GM12878 (cell line): ENCODE measurements at regions not wholly inside any gene's neighbourhood (a gene's known extent, or its start where the extent isn't known, plus 50 kb on each side); places are given as distances from the start of the nearest gene placed in this dataset.

Experiments used
- ATAC-seq: fragments of 200-7000 bp; cut with Tn5 transposase; 3 replicates; pipeline ENCODE4 v1.9.1; 2020; ENCODE audit warnings: mild to moderate bottlenecking, moderate library complexity
- BruUV-seq: library from RNA; stranded (reverse); fragments of 400-500 nt; replicated peaks from 2 replicates; lab custom pipeline; 2021; lab: Mats Ljungman, UMichigan
- CTCF ChIA-PET: fragments of 300-600 bp; sonication (Branson Sonifier 250); formaldehyde crosslinking; extraction: SDS; loops from one replicate; lab custom pipeline; 2021; ENCODE audit warnings: inconsistent platforms; lab: Yijun Ruan, JAX
- POLR2A ChIA-PET: fragments of 350-600 bp; formaldehyde crosslinking; extraction: SDS; loops from one replicate; lab custom pipeline; 2021; ENCODE audit warnings: inconsistent platforms; lab: Charles Lee
- RAD21 ChIA-PET: fragments of 300-600 bp; sonication (Branson Sonifier 250); formaldehyde crosslinking; loops from one replicate; lab custom pipeline; 2023; ENCODE audit warnings: antibody characterized with exemption; ENCODE audit not compliant: unreplicated experiment; lab: Charles Lee
- SMC1A ChIA-PET: fragments of 300-600 bp; sonication (Branson Sonifier 250); formaldehyde crosslinking; loops from one replicate; lab custom pipeline; 2023; ENCODE audit not compliant: unreplicated experiment, uncharacterized antibody; lab: Charles Lee
- DNase-seq: peaks from one replicate; pipeline ENCODE4 v3.0.0-alpha.2; 2011; ENCODE audit warnings: low read depth, low spot score
- FAIRE-seq: peaks from 3 replicates; lab custom pipeline; 2011; peaks lifted over from hg19 to GRCh38; lab: Jason Lieb, UNC
- H2AFZ ChIP-seq: 2 replicates; pipeline ENCODE4 v1.6.0; 2011; ENCODE audit warnings: low read depth, low read length, control low read depth; ENCODE audit not compliant: control insufficient read depth
- H3K27ac ChIP-seq: 2 replicates; pipeline ENCODE4 v1.5.1; 2011; ENCODE audit warnings: control low read depth; ENCODE audit not compliant: control insufficient read depth, insufficient read depth
- H3K27me3 ChIP-seq, 2 experiments: replicated peaks in 1 of 2; 2 replicates each; pipeline versions ENCODE4 v1.6.0 to v1.6.1; 2011; ENCODE audit warnings: low read length in 1 of 2; ENCODE audit not compliant: control insufficient read depth in 2 of 2, insufficient read depth in 2 of 2
- H3K36me3 ChIP-seq, 2 experiments: 2 replicates each; pipeline ENCODE4 v1.5.1; 2011; ENCODE audit warnings: low read length in 1 of 2; ENCODE audit not compliant: control insufficient read depth in 2 of 2, insufficient read depth in 2 of 2
- H3K4me1 ChIP-seq: 2 replicates; pipeline ENCODE4 v1.6.1; 2011; ENCODE audit warnings: mild to moderate bottlenecking, low read length, moderate library complexity, mixed read lengths; ENCODE audit not compliant: control insufficient read depth, insufficient read depth
- H3K4me2 ChIP-seq: 2 replicates; pipeline ENCODE4 v1.6.0; 2011; ENCODE audit warnings: control low read depth; ENCODE audit not compliant: control insufficient read depth, insufficient read depth
- H3K4me3 ChIP-seq: fragments of 200-600 bp; sonication (generic); 2 replicates; pipeline ENCODE4 v1.5.1; 2016
- H3K79me2 ChIP-seq: 2 replicates; pipeline ENCODE4 v1.6.0; 2011; ENCODE audit warnings: low read length; ENCODE audit not compliant: control insufficient read depth, insufficient read depth
- H3K9ac ChIP-seq: 2 replicates; pipeline ENCODE4 v1.8.0; 2011; ENCODE audit warnings: low read length, control low read depth, mixed read lengths; ENCODE audit not compliant: control insufficient read depth, insufficient read depth
- H3K9me3 ChIP-seq: replicated peaks from 3 replicates; pipeline ENCODE4 v1.5.1; 2011; ENCODE audit warnings: mild to moderate bottlenecking, low read length; ENCODE audit not compliant: control insufficient read depth, insufficient read depth
- H4K20me1 ChIP-seq: 2 replicates; pipeline ENCODE4 v1.6.0; 2011; ENCODE audit not compliant: control insufficient read depth, insufficient read depth
- BCL11A ChIP-seq: IDR thresholded peaks from 2 replicates; pipeline ENCODE4 v1.6.1; 2011; ENCODE audit warnings: low read depth, low read length
- FOXM1 ChIP-seq: IDR thresholded peaks from 2 replicates; pipeline ENCODE4 v1.6.1; 2012; ENCODE audit warnings: low read depth, mild to moderate bottlenecking, inconsistent platforms, low read length, moderate library complexity
- HDGF ChIP-seq: fragments of 450-650 bp; IDR thresholded peaks from 2 replicates; pipeline ENCODE4 v1.6.1; 2016; ENCODE audit warnings: antibody characterized with exemption
- JUND ChIP-seq: IDR thresholded peaks from 2 replicates; pipeline ENCODE4 v1.6.1; 2012; ENCODE audit warnings: low read depth, mild to moderate bottlenecking, low read length, improper control_type of control experiment, moderate library complexity
- KLF5 ChIP-seq: fragments of 450-650 bp; IDR thresholded peaks from 2 replicates; pipeline ENCODE4 v1.6.1; 2014; ENCODE audit warnings: mild to moderate bottlenecking; ENCODE audit not compliant: partially characterized antibody
- NFXL1 ChIP-seq: fragments of 450-650 bp; IDR thresholded peaks from 2 replicates; pipeline ENCODE4 v1.6.1; 2017; ENCODE audit warnings: antibody characterized with exemption, mild to moderate bottlenecking, borderline replicate concordance
- NRF1 ChIP-seq: conservative IDR thresholded peaks from 2 replicates; pipeline ENCODE4 v1.6.1; 2011; ENCODE audit warnings: mild to moderate bottlenecking, low read depth, low read length, improper control_type of control experiment
- POLR2A ChIP-seq: IDR thresholded peaks from 2 replicates; pipeline ENCODE4 v1.6.1; 2011; ENCODE audit warnings: low read depth, mild to moderate bottlenecking, low read length
- POLR2AphosphoS2 ChIP-seq: IDR thresholded peaks from 2 replicates; pipeline ENCODE4 v1.6.1; 2011; ENCODE audit warnings: low read depth, mild to moderate bottlenecking, low read length, improper control_type of control experiment, moderate library complexity
- RB1 ChIP-seq: fragments of 450-650 bp; formaldehyde crosslinking; IDR thresholded peaks from 2 replicates; pipeline ENCODE4 v1.6.1; 2017; ENCODE audit warnings: mild to moderate bottlenecking, borderline replicate concordance
- SIX5 ChIP-seq: IDR thresholded peaks from 2 replicates; pipeline ENCODE4 v1.6.1; 2011; ENCODE audit warnings: mild to moderate bottlenecking, low read depth, low read length, moderate library complexity; ENCODE audit not compliant: severe bottlenecking
- STAT3 ChIP-seq: IDR thresholded peaks from 2 replicates; pipeline ENCODE4 v1.6.1; 2011; ENCODE audit warnings: low read depth, low read length, improper control_type of control experiment
- ZNF592 ChIP-seq: fragments of 450-650 bp; IDR thresholded peaks from 2 replicates; pipeline ENCODE4 v1.6.1; 2017; ENCODE audit warnings: mild to moderate bottlenecking, moderate library complexity
- WGBS: methylation state at CpG from one replicate; pipeline ENCODE4 v1.1.6; 2016; ENCODE audit warnings: low lambda C conversion rate; ENCODE audit not compliant: insufficient replicate concordance, insufficient coverage; ENCODE audit errors: missing lambda C conversion rate; 5-methylcytosine and 5-hydroxymethylcytosine counted together
- in situ Hi-C: fragments of 300-500 bp; cut with MboI; formaldehyde crosslinking; loops from 9 replicates; pipeline ENCODE4 v1.14.3; 2018; ENCODE audit warnings: mixed read lengths
- intact Hi-C: fragments of 100-400 bp; cut with micrococcal nuclease; formaldehyde crosslinking; loops from one replicate; pipeline ENCODE4 v1.14.2; 2022; ENCODE audit not compliant: unreplicated experiment

GRCh38 chr13:99620806-99621205, 119.5 kb downstream of the TM9SF2 start:
- POLR2A ChIA-PET = interaction anchor here (0.5 kb wide), 1 partner anchor 937 kb away, joined by 3 read pairs; no protein-coding TSS in a partner anchor
- no peak overlapping the region for H2AFZ ChIP-seq
- in situ Hi-C loops (no loop called here), intact Hi-C loops (no loop called here)
- no peaks in the 10 kb centered on the region for H3K4me1 ChIP-seq
- H3K79me2 ChIP-seq = no peaks in the 10 kb centered on the region
- no peaks in the 10 kb centered on the region for H3K36me3 ChIP-seq
- BruUV-seq = no TSS peak
- RAD21 ChIA-PET = no interaction called here
- DNase-seq (no peak), ATAC-seq (no peak), FAIRE-seq (no peak)
- no peaks in the 10 kb centered on the region for H3K9me3 ChIP-seq
- H3K27me3 ChIP-seq = no peaks in the 10 kb centered on the region; a peak in 1 of 4 replicates
- 78% methylated on average over 3 of the region's 3 CpGs for WGBS
- no peak for TF ChIP-seq POLR2A
- TF ChIP-seq FOXM1 = no peak
- TF ChIP-seq NRF1 = no peak
- H3K27ac ChIP-seq = no peak overlapping the region
- no peak overlapping the region for H3K9ac ChIP-seq
- H3K4me2 ChIP-seq = no peak overlapping the region
- SMC1A ChIA-PET = interaction anchor here (0.7 kb wide), 1 partner anchor 118 kb away, joined by 4 read pairs; no protein-coding TSS in a partner anchor
- no peak overlapping the region for H3K4me3 ChIP-seq
- CTCF ChIA-PET = interaction anchor here (1.8 kb wide), 1 partner anchor 10 kb away, joined by 5 read pairs; no protein-coding TSS in a partner anchor
- no peaks in the 10 kb centered on the region for H4K20me1 ChIP-seq

- CTCF ChIA-PET = no interaction called here
Measured at GRCh38 chr13:99619207-99619606, 117.9 kb downstream of the TM9SF2 start.

More at GRCh38 chr13:99619207-99619606, 117.9 kb downstream of the TM9SF2 start:
- Histone ChIP-seq H3K36me3 (no peaks in the 10 kb centered on the region), H3K4me3 (no peak overlapping the region), H3K27ac (no peak overlapping the region), H3K79me2 (no peaks in the 10 kb centered on the region), H3K4me1 (no peaks in the 10 kb centered on the region), H3K27me3 (no peaks in the 10 kb centered on the region; a peak in 1 of 4 replicates), H3K9ac (no peak overlapping the region), H3K9me3 (no peaks in the 10 kb centered on the region), H4K20me1 (no peaks in the 10 kb centered on the region), H3K4me2 (no peak overlapping the region), H2AFZ (no peak overlapping the region)
- ChIA-PET POLR2A (no interaction called here), SMC1A (interaction anchor here (0.9 to 1.0 kb wide), 2 partner anchors 21 to 29 kb away, joined by 3 to 4 read pairs; no protein-coding TSS in a partner anchor), RAD21 (no interaction called here)
- DNase-seq (no peak), ATAC-seq (no peak), FAIRE-seq (no peak)
- BruUV-seq = no TSS peak
- intact Hi-C loops = no loop called here
- TF ChIP-seq SIX5 (no peak), JUND (no peak), HDGF (no peak), RB1 (no peak), STAT3 (no peak), BCL11A (no peak), KLF5 (no peak), POLR2AphosphoS2 (no peak), ZNF592 (no peak), NFXL1 (no peak)
- WGBS = 97% methylated on average over 2 of the region's 2 CpGs
- in situ Hi-C loops = no loop called here
